Skin of body (tissue), 1 donor: ENCODE measurements at regions not wholly inside any gene's neighbourhood (a gene's known extent, or its start where the extent isn't known, plus 50 kb on each side); places are given as distances from the start of the nearest gene placed in this dataset.

Source experiments
- DNase-seq: peaks from one replicate; lab custom pipeline; 2025; lab: John Stamatoyannopoulos, UW

DNA sequence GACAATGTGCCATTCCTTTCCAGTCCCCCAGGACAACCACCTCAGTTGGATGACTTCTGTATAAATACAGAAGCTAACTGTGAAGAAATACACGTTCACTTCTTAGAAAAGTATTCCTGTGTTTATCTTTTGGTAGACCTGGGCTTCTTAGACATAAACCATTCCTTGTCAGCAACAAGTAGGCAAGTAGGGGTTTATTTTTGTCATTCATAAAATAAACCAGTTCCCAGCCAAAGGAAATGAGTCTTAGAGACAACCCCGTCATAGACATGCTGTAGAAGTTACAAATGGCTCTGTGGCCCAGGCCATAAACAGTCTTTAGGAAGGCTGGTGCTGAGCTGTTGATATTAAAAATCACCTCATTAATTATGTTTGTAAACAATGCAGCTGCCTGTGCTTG, 243.2 kb downstream of the SPTSSA start:
- DNase-seq = no peak

DNA sequence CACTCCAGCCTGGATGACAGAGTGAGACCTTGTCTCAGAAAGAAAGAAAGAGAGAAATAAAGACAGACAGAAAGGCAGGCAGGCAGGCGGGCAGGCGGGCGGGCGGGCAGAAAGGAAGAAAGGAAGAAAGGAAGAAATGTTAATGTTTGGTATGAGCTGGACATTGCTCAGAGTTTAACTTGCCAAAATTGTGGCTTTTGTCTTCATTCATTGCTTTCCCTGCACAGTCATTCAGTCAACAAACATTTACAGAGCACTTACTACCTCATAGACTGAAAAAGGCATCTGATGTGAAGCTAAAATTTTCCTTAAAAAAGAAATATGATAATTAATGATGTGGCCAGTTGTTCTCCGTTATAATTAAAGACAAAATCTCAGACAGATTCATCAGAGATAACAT, 247.1 kb downstream of the SPTSSA start:
- DNase-seq = no peak

DNA sequence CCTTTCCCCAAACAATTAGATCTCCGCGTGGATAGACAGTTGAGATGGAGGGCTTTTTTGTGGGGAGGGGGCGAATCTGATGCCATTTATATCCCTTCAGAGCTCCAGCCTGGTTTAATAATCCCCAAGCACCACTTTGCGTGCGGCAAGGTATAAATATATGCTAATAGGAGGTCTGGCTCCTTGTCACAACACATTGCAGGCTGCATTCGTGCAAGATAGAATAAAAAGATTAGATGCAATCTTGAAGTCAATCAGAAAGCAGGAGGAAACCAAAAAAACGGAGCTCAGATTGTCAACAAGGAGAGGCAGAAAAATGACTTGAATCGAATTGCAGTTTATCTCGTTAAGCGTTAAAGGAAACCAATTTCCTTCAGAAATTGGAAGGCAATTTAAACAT, 248.7 kb downstream of the SPTSSA start:
- no peak for DNase-seq

DNA sequence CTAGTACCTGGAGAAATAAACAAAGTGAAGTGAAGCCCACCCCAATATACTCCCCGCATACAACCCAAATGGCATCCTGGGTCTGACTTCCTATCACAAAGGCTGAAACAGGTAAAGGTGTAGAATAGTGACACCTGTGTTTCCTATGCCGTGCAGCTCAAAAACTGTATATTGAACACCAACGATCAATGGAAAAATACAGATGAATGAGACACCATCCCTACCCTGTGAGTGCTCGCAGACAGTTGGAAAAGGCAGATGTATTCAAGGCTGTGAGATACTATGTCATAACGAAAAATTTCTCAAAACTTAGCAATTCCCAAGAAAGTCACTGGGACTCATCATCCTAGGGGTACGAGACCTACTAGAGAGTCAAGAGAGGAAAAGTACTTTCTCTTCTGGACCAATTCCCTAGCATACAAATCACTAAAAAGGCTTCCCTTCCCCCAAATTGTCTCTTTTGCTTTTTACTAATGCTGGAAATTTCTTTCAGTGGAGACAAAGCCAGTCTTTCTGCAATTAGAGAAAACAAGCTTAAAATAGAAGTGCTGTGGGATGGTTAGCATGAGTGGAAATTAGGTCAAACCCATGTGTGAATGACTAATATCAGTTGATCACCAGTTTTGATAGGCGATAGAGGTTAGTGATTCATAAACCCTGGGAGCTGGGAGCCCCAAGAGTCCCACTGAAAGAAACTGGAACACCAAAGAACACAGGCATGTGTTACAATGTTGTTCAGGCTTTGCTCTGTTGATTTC, 249.7 kb downstream of the SPTSSA start:
- DNase-seq = no peak

DNA sequence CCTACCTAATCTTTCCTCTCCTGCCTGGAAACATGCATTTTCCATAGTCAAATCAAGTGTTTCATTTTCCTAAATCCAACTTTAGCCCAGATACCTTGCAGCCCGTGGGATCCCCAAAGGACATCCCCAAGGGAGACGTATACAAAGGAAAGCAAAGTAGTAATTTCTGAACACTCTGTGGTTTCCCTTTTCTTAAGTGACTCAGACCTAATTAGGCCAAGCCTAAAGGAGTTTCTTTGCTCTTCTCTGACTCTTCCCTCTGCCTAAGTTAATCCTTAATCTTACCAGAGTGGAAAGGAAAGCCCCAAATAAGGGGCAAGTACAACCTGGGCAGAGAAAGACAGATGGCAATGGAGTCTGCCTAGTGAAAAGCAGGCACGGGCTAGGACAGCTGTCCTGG, 250.3 kb downstream of the SPTSSA start:
- DNase-seq = no peak

DNA sequence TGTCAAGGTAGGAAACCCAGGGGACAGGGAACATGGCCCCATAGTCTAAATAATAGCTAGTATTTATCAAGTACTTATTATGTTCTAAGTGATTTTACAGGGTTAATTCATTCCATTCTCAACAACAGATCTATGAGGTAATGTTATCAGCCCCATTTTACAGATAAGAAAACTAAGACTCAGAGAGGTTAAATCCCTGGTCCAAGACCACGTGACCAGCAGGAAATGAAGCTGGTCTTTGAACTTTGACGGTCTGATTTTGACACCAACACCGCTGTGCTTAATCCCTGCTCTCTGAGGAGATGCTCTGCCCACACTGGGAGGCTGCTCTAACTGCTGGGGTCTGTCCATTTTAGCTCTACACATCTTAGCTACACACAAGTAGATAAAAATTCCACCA, 253.5 kb downstream of the SPTSSA start:
- no peak for DNase-seq

DNA sequence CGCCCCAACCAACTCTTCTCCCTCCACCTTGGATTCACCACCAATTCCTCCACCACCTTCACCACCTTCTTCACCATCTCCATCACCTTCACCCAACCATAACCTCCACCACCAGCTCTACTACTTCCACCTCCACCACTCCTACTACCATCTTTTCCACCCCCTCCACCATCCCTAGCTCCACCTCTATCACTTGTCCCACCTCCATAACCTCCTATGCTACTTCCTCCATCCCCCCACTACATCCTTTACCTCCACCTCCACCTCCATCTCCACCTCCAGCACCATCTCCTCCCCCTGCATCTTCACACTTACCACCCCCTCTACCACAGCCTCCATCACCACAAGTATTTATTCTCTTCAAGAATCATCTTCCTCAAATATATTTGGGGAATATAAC, 254.9 kb upstream of the EGLN3 start:
- no peak for DNase-seq

DNA sequence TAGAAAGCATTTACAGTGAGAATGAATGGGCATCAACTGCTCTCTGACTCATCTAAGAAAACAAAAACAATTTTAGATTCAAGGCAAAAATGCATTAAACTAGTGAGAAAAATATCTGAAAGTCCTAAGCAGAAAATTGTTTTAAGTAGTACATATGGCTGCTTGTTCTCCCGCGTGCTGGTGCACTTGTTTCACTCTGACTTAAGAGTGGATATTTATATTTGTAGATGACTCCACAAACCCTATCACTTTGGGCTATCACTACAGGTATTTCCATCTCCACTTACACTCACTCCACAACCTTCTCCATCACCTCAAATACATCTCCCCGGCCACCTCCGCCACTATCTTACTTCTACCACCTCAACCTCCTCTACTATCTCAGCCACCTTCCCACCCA, 253.9 kb upstream of the EGLN3 start:
- no peak for DNase-seq

DNA sequence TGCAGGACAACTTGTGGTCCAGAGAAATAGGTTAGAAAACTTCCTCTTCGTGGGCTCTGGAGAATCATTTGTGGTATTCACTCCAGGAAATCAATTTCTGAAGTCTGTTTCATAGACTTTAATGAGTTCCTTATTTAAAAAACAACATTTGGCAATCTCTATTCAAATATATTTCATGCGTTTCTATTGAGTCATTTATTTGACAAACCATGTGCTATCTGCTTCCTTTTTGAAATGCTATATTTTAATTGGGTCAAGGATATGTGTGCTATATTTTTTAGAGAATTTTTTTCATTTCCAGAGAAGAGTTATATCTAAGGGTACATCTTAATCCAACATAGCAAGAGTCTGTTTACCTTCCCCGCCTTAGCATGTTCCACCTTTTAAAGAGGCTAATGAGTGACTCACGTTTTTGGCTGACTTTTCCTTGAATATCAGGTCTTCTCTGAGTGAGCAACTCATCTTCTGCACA, 252.4 kb upstream of the EGLN3 start:
- DNase-seq = peak; percentile 5

DNA sequence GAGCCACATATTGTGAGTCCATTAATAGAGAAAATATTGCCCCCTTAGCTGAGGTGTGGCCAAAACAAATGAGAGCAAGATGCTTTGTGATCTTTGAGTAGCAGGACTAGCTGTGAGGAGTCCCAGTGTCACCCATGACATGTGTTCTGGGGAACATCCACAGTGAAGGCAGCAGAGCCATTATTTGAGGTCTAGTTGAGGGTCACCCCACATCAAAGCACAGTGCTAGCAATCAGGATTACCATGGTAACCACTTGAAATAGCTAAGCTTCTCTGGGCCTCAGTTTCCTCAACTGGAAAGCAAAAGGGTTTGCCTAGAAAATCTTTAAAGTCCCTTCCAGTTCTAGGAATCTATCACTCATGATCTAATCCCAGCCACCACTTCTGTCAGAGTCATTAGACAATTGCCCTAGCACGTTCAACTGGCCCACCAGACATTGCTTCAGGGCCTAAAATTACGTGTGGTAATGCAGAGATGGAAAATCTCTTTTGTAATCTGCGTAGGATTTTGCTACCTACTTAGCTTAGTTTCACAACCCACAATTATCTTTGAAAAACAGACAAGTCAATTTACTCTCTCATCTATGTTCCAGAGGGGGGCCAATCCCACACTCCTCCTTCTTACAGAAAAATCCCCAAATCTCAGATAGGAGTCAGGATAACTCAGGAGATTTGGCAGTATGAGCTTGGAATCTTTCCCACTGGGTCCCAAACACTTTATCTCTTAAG, 251.2 kb upstream of the EGLN3 start:
- DNase-seq = no peak

DNA sequence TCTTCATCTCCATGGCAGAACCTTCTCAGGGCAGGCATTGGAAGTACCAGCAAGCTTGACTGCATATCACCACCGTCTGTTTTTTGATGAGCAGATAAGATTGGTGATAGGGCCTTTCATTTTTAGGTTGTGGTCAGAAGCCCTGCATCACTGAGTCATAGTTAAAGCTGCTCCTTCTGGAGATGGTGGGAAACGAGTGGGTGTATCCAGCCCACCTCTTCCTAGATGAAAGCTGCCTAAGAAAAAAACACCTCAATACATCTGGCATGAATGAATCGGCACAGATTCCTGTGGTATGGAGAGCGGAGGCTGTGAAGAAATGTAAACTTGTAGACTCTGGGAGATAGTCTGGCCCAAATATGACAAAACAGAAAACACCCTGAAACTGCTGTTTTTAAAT, 248.7 kb upstream of the EGLN3 start:
- no peak for DNase-seq

DNA sequence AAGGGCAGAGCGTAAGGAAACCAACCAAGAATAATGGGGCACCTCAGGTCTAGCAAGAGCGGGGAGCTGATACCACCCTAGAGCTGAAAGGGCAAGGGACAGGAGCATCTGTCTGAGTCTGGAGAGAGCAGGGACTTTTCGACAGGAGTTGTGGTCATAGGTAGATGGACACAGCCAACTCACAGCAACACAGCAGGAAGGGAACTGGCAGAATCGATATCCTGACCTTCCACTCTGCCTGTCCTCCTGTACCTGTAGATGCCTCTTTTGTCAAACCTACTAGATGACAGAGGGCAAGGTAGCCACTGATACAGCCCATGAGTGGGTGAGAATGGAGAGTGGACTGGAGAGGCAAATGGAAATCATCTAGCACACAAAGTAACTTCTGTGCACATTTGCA, 247.2 kb upstream of the EGLN3 start:
- no peak for DNase-seq

DNA sequence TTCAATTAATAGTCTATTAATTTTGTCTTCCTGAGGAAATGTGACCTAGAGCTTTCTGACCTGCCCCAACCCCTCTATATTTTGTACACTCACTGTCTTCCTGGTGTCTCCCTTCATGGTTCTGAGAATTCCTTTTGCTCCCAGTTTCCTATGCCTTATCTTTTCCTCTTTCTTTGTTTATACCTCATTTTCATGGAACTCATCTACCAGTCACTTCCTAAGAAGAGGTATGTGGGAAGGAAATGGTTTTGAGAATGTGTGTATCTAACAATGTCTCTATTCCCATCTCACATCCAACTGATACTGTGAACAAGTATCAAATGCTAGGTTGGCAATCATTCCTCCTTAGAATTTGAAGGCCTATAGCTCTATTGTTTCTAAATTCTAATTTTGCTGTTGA, 245.1 kb upstream of the EGLN3 start:
- no peak for DNase-seq

DNA sequence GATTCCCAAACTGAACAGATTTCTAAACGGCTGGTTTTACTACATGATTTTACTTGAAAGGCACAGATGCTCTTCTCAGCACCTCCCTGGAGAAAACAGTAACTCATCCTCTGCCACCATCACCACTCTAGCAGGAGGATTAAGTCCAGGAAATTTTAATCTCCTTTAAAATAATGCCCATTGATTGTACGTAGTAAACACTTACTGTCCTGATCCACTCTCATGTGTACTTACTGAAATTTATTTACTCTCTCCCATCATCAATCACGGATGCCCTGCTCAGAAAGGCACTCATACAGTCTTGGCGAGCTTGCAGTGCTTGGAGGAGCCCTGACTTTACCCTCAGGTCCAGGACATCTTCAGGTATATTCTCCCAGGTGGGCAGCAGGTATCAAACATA, 239.8 kb upstream of the EGLN3 start:
- no peak for DNase-seq

DNA sequence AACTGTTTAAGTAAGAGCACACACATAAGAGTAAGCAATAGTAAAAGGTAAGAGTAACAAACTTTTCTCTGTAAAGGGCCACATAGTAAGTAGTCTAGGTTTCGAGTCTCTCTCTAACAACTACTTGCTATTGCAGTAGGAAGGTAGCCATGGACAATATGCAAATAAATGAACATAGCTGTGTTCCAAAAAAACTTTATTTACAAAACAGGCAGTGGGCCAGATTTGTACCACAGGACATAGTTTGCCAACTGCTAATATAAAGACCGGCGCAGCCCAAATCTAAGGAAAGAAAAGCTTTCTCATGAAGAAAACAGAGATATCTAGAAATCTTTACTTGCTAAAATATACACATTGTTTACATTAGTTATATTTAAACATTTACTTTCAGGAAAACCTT, 239.0 kb upstream of the EGLN3 start:
- no peak for DNase-seq

DNA sequence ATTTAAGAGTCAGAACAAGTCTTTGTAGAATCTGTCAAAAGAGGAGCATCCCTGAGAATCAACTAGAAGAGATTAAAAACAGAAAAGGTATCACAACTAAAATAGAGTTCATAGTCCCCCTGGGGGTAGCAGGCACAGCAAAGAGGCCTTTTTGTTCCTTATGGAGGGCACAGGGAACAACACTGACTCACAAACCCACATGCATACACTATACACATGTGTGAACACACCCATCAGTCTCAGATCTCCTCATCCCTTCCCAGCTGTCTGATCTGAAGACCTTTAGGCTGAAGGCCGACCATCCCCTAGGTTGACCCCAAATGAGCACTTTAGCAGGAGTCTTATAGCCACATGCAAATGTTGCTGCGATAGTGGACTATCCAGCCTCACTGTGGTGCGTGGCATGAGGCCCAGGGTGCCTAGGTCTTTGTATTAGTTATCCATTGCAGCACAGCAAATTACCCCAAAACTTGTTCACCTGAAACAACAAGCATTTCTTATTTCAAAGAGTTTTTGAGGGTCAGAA, 236.7 kb upstream of the EGLN3 start:
- DNase-seq = no peak

DNA sequence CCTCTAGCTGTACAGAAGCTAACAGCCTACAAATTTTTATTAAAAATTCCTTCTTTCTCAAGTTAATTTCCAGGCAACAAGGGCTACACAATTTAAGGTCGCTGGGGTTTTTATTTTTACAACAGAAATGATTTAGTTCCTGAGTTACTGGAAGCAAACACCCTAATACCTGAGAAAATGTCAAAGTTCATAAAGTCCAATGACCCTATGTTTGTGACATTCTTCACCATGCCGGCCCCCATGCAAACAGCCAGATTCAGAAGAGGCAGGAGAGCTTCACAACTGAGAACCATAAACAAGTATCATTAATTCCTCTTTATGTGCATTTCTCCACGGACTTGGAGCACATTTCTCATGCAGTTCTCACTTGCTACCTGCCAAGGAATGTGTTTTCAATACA, 236.2 kb upstream of the EGLN3 start:
- DNase-seq = no peak

DNA sequence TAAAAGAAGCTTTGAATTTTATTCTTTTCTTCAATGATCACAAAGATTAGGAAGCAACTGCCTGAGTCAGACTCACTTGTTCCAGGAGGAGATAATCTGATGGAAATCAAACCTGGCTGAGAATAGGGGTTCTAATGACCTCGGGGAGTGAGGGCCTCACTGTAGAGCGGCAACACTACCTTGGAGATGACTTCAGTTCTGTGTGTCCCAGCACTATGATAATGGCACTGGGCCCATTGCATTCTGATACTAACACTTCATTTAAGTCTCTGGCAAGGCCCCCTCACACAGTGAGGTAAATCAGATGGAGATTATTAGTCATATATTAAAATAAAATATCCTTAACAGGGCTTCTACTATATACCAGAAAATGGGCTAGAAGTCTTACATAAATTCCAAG, 233.3 kb upstream of the EGLN3 start:
- DNase-seq = no peak

DNA sequence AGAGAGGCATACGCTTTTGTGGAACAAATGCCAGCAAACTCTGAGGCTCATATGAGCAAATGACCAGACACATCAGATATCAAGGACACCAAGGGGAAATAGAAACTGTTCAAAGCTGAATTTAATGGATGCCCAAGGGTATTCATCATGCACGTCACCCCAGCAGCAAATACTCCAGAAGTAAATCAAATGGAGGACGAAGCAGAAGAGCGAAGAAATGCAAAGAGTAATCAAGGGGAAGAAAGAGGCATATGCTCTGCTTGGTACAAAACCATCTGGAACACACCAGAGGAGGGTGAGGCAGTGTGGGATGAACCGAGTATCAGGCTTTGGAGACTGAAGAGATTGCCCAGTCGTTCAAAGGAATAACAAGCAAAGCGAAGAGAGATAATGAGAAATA, 232.6 kb upstream of the EGLN3 start:
- no peak for DNase-seq

DNA sequence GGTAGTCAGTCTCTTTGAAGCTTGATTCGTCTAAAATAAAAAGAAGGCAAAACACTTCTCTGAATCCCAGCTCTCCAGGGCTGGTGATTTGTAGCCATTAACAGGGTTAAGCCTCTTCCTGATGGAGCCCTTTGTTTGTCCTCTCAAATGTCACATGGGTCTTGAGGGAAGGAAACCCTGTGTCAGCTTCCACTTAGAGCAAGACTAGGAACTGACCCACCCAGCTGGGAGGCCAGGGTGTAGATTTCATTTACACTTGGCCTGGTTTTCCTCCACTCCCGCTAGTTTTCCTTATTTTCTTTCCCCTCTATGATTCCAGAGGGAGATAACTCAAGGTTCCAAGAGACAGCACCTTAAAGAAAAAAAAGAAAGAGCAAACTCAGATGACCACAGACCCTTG, 230.5 kb upstream of the EGLN3 start:
- DNase-seq = no peak

DNA sequence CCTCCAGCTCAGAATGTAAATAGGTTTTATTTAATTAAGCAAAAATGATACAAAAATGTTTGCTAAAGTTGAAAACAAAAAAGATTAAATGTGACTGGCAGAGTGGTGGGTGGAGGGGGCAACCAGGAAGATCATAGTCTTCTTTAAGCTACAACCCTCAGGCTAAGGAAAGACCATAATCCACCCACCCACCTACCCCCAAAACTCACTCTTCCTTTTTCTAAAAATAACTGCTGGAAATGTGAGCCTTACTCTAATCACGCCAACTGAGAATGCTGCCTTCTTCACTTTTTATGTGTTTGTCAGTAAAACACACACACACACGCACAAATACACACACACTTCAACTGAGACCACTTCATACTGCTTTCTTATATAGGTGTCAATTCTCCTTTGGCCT, 230.0 kb upstream of the EGLN3 start:
- no peak for DNase-seq

DNA sequence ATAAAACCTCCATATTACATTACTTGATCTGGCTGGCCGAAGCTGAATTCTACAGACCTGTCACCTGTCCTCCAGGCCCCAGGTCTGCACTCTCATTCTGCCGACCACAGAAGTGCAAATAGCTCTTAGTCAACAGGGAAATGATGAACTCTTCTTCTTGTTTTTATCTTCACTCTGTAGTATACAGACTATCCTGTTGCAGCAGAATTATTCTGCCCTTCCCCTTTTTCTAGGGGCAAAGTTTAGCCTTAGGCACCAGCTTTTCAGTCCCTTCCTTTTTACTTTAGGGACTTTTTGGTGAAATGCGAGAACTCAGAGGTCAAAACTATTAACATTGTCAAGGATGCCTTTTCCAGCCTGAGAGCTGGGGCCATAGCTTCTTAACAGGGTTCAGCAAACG, 229.6 kb upstream of the EGLN3 start:
- no peak for DNase-seq

DNA sequence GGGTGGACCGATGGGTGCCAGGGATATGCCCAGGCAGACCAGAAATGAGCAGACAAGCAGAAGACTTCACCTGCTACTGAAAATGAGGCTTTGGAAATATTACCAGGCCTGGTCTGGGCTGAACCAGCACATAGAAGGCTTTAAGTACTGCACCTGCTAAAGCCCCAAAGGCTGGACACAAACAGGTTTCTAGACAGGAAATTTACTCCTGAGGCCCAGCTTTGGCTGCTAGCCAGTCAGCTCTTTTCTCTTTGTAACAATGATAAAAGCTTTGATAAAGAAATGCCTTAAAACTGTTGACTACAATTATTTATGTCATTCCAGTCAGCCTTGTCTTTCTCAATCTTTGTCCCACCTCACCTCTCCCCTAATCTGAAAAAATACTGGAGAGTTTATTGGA, 228.9 kb upstream of the EGLN3 start:
- DNase-seq = no peak
